HG03108 (cell line): ENCODE measurements at regions not wholly inside any gene's neighbourhood (a gene's known extent, or its start where the extent isn't known, plus 50 kb on each side); places are given as distances from the start of the nearest gene placed in this dataset.
"Not testable (repeated sequence)": the region's sequence is repeated elsewhere in the genome, so short reads cannot be mapped to it uniquely, and the experiment has no call there.

Experiments used
- ATAC-seq: cut with Tn5 transposase; IDR thresholded peaks from one replicate; pipeline ENCODE4 v1.9.1; 2021; ENCODE audit warnings: moderate library complexity; ENCODE audit not compliant: unreplicated experiment

- ATAC-seq, result no peak
Measured at GRCh38 chr3:94787066-94787465, 724.2 kb downstream of the NSUN3 start.

DNA sequence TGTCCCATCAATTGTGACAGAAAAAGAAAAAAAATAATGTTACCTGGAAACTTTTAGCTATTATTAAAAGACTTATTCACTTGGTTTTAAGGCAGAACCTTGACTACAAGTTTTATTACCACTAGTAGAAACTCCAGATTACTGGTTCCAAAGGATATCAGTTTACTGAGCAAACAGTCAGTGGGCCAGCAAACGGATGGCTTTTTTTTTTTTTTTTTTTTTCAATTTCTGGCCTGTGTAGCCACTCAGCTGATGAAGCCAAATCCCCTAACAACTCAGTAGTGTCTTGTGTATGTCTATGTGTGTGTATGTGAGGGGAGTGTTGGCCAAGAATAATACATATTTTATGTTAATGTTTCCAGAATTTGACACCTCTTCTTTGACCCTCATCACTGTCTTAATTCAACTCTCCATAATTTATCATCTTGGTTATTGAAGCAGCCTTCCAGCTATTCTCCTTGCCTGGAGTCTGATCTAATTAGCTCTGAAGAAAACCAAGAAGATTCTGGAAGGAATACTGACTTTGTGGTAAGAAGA lies 724.9 kb downstream of the NSUN3 start:
- ATAC-seq, result no peak

GRCh38 chr3:94794563-94794962 lies 731.7 kb downstream of the NSUN3 start:
- no peak for ATAC-seq

- no peak for ATAC-seq
Measured at GRCh38 chr3:94799420-94800060, 736.7 kb downstream of the NSUN3 start.

DNA sequence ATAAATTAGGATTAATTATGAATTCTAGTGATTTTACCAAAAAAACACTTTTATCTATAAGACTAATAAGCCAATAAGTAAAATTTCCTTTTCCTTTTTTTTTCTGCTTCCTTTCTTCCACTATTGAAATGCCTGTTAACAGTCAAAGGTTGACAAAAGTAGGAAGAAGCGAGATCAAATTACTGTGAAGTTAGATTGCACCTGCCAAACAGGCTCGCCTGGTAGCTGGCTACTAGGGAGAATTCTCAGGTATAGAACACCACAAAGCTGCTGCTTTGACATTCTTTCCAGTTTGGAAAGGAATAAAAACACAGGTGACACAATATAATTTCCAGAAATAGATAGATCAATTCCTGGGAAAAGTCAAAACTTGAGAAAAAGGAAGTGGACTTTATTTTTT lies 749.0 kb downstream of the NSUN3 start:
- ATAC-seq, result no peak

DNA sequence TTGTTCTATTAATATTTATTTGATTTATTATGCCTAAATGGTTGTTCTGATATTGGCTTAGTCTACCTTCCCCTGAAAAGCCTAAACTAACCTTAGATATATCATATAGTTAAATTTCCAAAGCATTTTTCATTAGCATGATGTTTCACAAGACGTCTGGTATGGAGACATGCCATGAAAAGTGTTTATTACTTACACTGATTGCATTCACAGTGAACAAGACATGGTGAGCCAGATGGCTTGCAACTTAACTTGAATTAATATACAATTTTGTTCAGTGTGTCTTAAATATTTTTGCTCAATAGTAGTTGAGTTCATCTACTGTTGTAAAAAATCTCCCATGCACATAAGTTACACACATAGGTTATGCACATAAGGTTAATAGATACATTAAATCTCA lies 758.4 kb downstream of the NSUN3 start:
- no peak for ATAC-seq

DNA sequence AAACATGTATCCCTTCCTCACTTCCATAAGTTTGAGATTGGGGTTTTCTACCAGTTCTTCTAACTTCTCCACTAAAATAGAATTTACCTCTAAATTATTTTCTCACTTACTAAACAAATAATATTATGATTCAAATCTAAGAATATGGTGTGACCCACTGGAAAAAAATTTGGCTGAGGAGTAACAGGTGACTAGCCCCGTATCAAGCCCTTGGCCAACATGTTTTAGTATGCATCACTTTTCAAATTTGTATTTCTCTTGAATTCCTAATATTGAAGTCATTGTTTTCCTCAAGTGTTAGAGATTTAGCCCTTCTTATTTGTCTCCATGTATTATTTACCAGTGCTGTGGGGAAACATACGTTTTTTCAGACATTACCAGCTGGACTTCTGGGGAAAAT lies 759.4 kb downstream of the NSUN3 start:
- no peak for ATAC-seq

GRCh38 chr3:94846251-94846650 lies 783.4 kb downstream of the NSUN3 start:
- ATAC-seq, result not testable (repeated sequence)

- no peak for ATAC-seq
Measured at GRCh38 chr3:94862703-94863102, 799.8 kb downstream of the NSUN3 start.

DNA sequence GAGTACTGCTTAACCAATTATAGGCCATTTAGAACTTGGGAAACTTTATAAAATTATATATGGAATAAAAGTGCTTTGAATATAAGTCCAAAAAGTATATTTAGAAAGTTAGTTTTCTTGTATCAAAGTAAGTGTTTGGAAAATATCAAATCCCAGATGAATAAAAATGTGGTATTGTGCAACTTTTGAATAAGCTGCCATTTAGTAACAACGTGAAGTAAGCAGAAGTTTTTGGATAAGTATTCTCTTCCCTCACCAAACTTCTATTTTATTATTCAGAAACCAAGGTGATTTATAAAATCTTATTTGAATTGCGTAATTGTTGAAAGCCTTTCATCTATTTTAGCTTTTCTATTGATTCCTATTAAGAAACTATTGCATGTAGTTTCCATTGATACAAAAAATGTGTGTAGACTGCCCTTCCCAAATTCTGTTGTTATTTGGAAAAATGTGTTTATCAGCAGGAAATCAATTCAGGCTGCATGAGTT lies 806.2 kb downstream of the NSUN3 start:
- ATAC-seq, result no peak

GRCh38 chr3:94873751-94874150 lies 810.9 kb downstream of the NSUN3 start:
- ATAC-seq, result no peak

GRCh38 chr3:94875149-94875548 lies 812.3 kb downstream of the NSUN3 start:
- ATAC-seq, result no peak

DNA sequence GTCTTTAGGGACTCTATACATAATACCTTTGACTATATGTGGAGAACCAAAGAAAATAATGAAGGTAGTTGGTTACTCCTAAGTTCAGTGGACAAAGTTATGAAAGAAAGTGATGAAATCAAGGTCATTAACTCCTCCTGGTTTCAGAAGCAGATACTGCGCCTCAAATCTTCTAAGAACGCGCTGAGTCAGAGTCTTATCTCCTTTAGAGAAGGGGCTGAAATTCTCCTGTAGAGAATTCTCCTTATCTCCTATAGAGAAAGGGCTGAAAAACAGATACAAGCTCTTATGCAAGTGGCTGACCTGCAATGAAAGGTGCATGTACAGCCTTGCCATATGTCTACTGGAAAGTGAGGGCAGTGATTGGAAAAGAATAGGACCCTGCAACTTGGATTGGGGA lies 824.2 kb downstream of the NSUN3 start:
- no peak for ATAC-seq

DNA sequence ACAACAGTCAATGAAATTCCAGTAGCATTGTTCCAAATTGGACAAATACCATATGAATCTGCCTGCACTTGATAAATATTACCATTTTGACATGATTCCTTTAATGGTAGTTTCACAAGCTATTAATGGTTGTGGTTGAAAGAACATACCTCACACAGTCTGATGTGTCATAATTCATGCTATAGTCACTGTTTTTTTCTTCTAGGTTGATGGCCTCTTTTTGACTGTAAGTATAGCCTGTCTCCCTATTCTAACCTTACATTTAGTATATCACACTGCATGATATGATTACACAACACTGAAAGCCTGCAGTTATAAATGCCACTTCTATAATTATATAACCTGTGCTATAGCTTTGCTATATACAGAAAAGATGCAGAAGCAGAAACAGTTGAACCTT lies 834.1 kb downstream of the NSUN3 start:
- ATAC-seq, result no peak

GRCh38 chr3:94904156-94904674 lies 841.4 kb downstream of the NSUN3 start:
- ATAC-seq, result no peak

DNA sequence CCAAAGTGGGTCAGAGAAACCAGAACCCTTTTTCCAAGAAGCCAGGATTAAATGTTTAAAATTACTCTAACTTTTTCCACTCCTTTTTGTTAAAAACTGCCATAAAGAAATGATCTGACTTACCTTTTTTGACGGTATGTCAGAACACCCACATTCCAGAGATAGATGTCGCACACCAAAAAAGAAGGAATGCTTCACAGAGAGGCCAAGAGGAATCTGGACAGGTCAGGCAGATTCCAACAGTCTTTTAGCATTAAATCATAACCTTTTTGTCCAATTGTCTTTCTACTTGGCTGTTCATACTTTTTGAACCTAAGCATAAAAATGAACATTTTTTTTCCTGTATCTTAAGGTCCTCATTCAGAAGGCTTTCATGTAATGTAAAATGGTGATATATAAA lies 846.9 kb downstream of the NSUN3 start:
- ATAC-seq, result no peak

GRCh38 chr3:94912656-94913055 lies 849.8 kb downstream of the NSUN3 start:
- no peak for ATAC-seq

DNA sequence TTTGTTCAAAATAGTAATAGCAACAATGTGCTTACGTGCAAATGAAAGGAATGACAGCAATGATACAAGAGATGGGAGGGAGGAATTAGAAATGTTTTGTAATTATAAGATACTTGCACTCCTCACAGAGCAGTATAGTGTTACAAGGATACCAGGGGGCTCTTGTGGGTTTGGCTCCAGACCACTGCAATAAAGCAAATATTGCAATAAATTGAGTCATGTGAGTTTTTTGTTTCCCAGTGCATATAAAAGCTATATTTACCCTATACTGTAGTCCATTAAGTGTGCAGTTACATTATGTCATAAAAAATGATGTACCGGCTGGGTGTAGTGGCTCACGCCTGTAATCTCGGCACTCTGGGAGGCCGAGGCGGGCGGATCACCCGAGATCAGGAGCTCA lies 864.3 kb downstream of the NSUN3 start:
- no peak for ATAC-seq

- ATAC-seq, result no peak
Measured at GRCh38 chr3:94928921-94929320, 866.1 kb downstream of the NSUN3 start.

GRCh38 chr3:94935738-94936580 lies 873.1 kb downstream of the NSUN3 start:
- ATAC-seq, result no peak

- no peak for ATAC-seq
Measured at GRCh38 chr3:94937980-94938379, 875.1 kb downstream of the NSUN3 start.

- ATAC-seq, result no peak
Measured at GRCh38 chr3:94946683-94947082, 883.8 kb downstream of the NSUN3 start.
